ENCODE measurements at regions not wholly inside any gene's neighbourhood (a gene's known extent, or its start where the extent isn't known, plus 50 kb on each side); places are given as distances from the start of the nearest gene placed in this dataset.

GRCh38 chr4:78683352-78683751 is 92.8 kb upstream of the BMP2K start:
- TF ChIP-seq EZH2 (IDR thresholded peaks at IDR 0.05; ENCODE audit: low read length, unreplicated experiment) (no peak), CTCF (conservative IDR thresholded peaks at IDR 0.05; ENCODE audit: low read depth, low read length) (no peak)
